Neural cell (in vitro differentiated cells): ENCODE measurements at regions not wholly inside any gene's neighbourhood (a gene's known extent, or its start where the extent isn't known, plus 50 kb on each side); places are given as distances from the start of the nearest gene placed in this dataset.
"Not testable (repeated sequence)": the region's sequence is repeated elsewhere in the genome, so short reads cannot be mapped to it uniquely, and the experiment has no call there.

ENCODE experiments used
- H2AFZ ChIP-seq: fragments of 200-600, 300-800 bp; sonication (generic), shearing (Covaris generic); 2 replicates; pipeline ENCODE4 v1.6.0; 2014; ENCODE audit warnings: low read depth, mild to moderate bottlenecking, antibody characterized with exemption, low read length, moderate library complexity
- H3F3A ChIP-seq: fragments of 200-600 bp; shearing (Covaris generic); 2 replicates; pipeline ENCODE4 v1.6.1; 2016; ENCODE audit warnings: mild to moderate bottlenecking, moderate library complexity, mixed read lengths, antibody characterized with exemption, low read length; ENCODE audit not compliant: insufficient read depth, poor library complexity, severe bottlenecking
- H3K27ac ChIP-seq: fragments of 200-600, 300-800 bp; sonication (generic), shearing (Covaris generic); 2 replicates; pipeline ENCODE4 v1.5.1; 2014; ENCODE audit warnings: mild to moderate bottlenecking, low read length, moderate library complexity
- H3K27me3 ChIP-seq: fragments of 300-800, 200-600 bp; sonication (generic), shearing (Covaris generic); 2 replicates; pipeline ENCODE4 v1.6.0; 2014; ENCODE audit warnings: mild to moderate bottlenecking, low read depth, low read length, moderate library complexity; ENCODE audit not compliant: insufficient read depth
- H3K36me3 ChIP-seq: fragments of 300-800, 200-600 bp; sonication (generic), shearing (Covaris generic); 2 replicates; pipeline ENCODE4 v1.5.1; 2014; ENCODE audit warnings: mild to moderate bottlenecking, antibody characterized with exemption, low read length, moderate library complexity; ENCODE audit not compliant: insufficient read depth
- H3K4me2 ChIP-seq: fragments of 300-800, 200-600 bp; sonication (generic), shearing (Covaris generic); 2 replicates; pipeline ENCODE4 v1.6.0; 2014; ENCODE audit warnings: mild to moderate bottlenecking, low read length
- H3K4me3 ChIP-seq: fragments of 300-800, 200-600 bp; sonication (generic), shearing (Covaris generic); 2 replicates; pipeline ENCODE4 v1.5.1; 2014; ENCODE audit warnings: mild to moderate bottlenecking, low read length, moderate library complexity
- H3K79me2 ChIP-seq: fragments of 200-600 bp; shearing (Covaris generic); replicated peaks from 2 replicates; pipeline ENCODE4 v1.6.0; 2014; ENCODE audit warnings: mild to moderate bottlenecking, low read length, moderate library complexity; ENCODE audit not compliant: insufficient read depth
- H3K9ac ChIP-seq: fragments of 300-800, 200-600 bp; sonication (generic), shearing (Covaris generic); 2 replicates; pipeline ENCODE4 v1.6.1; 2016; ENCODE audit warnings: mild to moderate bottlenecking, low read length, mixed read lengths
- H3K9me2 ChIP-seq: fragments of 200-600 bp; shearing (Covaris generic); 2 replicates; pipeline ENCODE4 v1.6.1; 2016; ENCODE audit warnings: mild to moderate bottlenecking, low read length, mixed read lengths; ENCODE audit not compliant: insufficient read depth
- H3K9me3 ChIP-seq: fragments of 200-600, 300-800 bp; sonication (generic), shearing (Covaris generic); 2 replicates; pipeline ENCODE4 v1.6.1; 2016; ENCODE audit warnings: mild to moderate bottlenecking, mixed run types, low read length, moderate library complexity, mixed read lengths
- H4K20me1 ChIP-seq: fragments of 200-600 bp; shearing (Covaris generic); 2 replicates; pipeline ENCODE4 v1.6.1; 2016; ENCODE audit warnings: mild to moderate bottlenecking, mixed run types; ENCODE audit not compliant: insufficient read depth
- CTCF ChIP-seq: fragments of 450-650 bp; IDR thresholded peaks from 2 replicates; pipeline ENCODE4 v1.5.1; 2014; ENCODE audit warnings: antibody characterized with exemption, mild to moderate bottlenecking, moderate library complexity; ENCODE audit not compliant: poor library complexity, severe bottlenecking
- EP300 ChIP-seq: fragments of 450-650 bp; conservative IDR thresholded peaks from 2 replicates; pipeline ENCODE4 v1.6.1; 2014; ENCODE audit warnings: antibody characterized with exemption, mild to moderate bottlenecking, moderate library complexity; ENCODE audit not compliant: poor library complexity, severe bottlenecking
- EZH2 ChIP-seq: fragments of 200-600, 300-800 bp; shearing (Covaris generic), sonication (generic); IDR thresholded peaks from 2 replicates; pipeline ENCODE4 v1.6.1; 2014; ENCODE audit warnings: antibody characterized with exemption, low read length, borderline replicate concordance, mild to moderate bottlenecking; ENCODE audit not compliant: insufficient read depth, poor library complexity, severe bottlenecking
- MXI1 ChIP-seq: fragments of 450-650 bp; conservative IDR thresholded peaks from 2 replicates; pipeline ENCODE4 v1.6.1; 2014; ENCODE audit warnings: antibody characterized with exemption, mild to moderate bottlenecking; ENCODE audit not compliant: poor library complexity, severe bottlenecking
- POLR2AphosphoS5 ChIP-seq: IDR thresholded peaks from 2 replicates; pipeline ENCODE4 v1.6.1; 2012
- RAD21 ChIP-seq: fragments of 450-650 bp; conservative IDR thresholded peaks from 2 replicates; pipeline ENCODE4 v1.6.1; 2014; ENCODE audit warnings: antibody characterized with exemption, mild to moderate bottlenecking, moderate library complexity
- SMC3 ChIP-seq: fragments of 450-650 bp; conservative IDR thresholded peaks from 2 replicates; pipeline ENCODE4 v1.6.1; 2014; ENCODE audit warnings: antibody characterized with exemption, mild to moderate bottlenecking, moderate library complexity; ENCODE audit not compliant: poor library complexity
- TAF1 ChIP-seq: IDR thresholded peaks from 2 replicates; pipeline ENCODE4 v1.6.1; 2012; ENCODE audit warnings: low read depth
- TF ChIP-seq, protein P1 (sequence below): IDR thresholded peaks from 2 replicates; pipeline ENCODE4 v1.6.1; 2012; ENCODE audit warnings: borderline replicate concordance

- H3K4me3 ChIP-seq: no peak overlapping the region
- H3F3A ChIP-seq: no peaks in the 10 kb centered on the region
- H3K36me3 ChIP-seq: no peaks in the 10 kb centered on the region
- no peaks in the 10 kb centered on the region for H4K20me1 ChIP-seq
- H3K9ac ChIP-seq: no peak overlapping the region
- no peak overlapping the region for H3K27ac ChIP-seq
- no peaks in the 10 kb centered on the region for H3K9me3 ChIP-seq
- no peak overlapping the region for H3K4me2 ChIP-seq
- H2AFZ ChIP-seq: no peak overlapping the region
- H3K79me2 ChIP-seq: no peaks in the 10 kb centered on the region
- H3K9me2 ChIP-seq: no peaks in the 10 kb centered on the region
- TF ChIP-seq, protein P1, sequence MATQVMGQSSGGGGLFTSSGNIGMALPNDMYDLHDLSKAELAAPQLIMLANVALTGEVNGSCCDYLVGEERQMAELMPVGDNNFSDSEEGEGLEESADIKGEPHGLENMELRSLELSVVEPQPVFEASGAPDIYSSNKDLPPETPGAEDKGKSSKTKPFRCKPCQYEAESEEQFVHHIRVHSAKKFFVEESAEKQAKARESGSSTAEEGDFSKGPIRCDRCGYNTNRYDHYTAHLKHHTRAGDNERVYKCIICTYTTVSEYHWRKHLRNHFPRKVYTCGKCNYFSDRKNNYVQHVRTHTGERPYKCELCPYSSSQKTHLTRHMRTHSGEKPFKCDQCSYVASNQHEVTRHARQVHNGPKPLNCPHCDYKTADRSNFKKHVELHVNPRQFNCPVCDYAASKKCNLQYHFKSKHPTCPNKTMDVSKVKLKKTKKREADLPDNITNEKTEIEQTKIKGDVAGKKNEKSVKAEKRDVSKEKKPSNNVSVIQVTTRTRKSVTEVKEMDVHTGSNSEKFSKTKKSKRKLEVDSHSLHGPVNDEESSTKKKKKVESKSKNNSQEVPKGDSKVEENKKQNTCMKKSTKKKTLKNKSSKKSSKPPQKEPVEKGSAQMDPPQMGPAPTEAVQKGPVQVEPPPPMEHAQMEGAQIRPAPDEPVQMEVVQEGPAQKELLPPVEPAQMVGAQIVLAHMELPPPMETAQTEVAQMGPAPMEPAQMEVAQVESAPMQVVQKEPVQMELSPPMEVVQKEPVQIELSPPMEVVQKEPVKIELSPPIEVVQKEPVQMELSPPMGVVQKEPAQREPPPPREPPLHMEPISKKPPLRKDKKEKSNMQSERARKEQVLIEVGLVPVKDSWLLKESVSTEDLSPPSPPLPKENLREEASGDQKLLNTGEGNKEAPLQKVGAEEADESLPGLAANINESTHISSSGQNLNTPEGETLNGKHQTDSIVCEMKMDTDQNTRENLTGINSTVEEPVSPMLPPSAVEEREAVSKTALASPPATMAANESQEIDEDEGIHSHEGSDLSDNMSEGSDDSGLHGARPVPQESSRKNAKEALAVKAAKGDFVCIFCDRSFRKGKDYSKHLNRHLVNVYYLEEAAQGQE: no peak
- TF ChIP-seq MXI1: no peak
- no peak for TF ChIP-seq SMC3
- no peak for TF ChIP-seq POLR2AphosphoS5
- TF ChIP-seq RAD21: no peak
- TF ChIP-seq EZH2: no peak
- TF ChIP-seq TAF1: no peak
- TF ChIP-seq CTCF: no peak
- no peak for TF ChIP-seq EP300
- no peaks in the 10 kb centered on the region for H3K27me3 ChIP-seq
These were observed 600.6 kb downstream of the UQCRFS1 start for GRCh38 chr19:28612275-28612769.

DNA sequence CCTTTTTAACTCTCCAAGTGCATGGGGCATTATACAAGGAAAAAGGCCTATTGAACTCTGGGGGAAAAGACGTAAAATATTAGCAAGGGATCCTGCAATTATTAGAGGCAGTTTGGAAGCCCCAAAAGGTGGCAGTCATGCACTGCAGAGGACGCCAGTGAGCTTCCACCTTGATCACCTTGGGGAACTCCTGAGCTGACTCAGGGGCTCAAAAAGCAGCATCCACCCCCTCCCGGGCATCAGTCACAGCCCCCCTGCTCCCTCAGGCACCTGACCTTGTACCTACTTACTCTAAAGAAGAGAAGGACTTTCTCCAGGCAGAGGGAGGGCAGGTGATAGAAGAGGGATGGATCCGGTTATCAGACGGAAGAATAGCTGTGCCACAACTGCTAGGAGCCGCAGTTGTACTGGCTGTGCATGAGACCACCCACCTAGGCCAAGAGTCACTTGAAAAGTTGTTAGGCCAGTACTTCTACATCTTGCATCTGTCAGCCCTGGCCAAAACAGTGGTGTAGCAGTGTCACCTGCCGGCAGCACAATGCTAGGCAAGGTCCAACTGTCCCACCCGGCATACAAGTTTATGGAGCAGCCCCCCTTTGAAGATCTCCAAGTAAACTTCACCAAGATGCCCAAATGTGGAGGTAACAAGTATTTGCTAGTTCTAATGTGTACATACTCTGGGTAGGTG, 601.6 kb downstream of the UQCRFS1 start:
- not testable (repeated sequence) for H3K4me2 ChIP-seq, H3K9ac ChIP-seq, H3K9me2 ChIP-seq, H3K9me3 ChIP-seq, H3K4me3 ChIP-seq, H3K36me3 ChIP-seq, H4K20me1 ChIP-seq, H3K79me2 ChIP-seq, H3K27ac ChIP-seq, H3K27me3 ChIP-seq, H2AFZ ChIP-seq, H3F3A ChIP-seq
